ENCODE measurements at regions not wholly inside any gene's neighbourhood (a gene's known extent, or its start where the extent isn't known, plus 50 kb on each side); places are given as distances from the start of the nearest gene placed in this dataset.

DNA sequence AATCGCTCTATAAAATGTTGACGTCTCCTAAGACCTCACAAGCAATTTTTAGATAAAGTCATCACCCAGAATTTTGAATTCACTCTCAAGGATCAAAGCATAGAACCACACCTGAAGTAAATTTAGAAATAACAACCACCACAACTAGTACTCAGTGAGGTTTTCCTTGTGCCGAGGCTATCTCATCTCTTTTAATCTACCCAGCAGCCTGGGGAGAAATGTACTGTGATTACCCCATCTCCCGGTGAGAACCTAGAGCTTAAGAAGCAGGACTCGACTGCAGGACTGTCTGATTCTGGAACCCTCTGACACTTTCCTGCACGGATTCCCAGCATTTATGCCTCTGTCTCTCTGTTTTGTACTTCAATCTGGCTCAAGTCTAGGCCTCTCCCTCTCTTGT lies 180.9 kb upstream of the PLXNC1 start:
- TF ChIP-seq, protein P1, sequence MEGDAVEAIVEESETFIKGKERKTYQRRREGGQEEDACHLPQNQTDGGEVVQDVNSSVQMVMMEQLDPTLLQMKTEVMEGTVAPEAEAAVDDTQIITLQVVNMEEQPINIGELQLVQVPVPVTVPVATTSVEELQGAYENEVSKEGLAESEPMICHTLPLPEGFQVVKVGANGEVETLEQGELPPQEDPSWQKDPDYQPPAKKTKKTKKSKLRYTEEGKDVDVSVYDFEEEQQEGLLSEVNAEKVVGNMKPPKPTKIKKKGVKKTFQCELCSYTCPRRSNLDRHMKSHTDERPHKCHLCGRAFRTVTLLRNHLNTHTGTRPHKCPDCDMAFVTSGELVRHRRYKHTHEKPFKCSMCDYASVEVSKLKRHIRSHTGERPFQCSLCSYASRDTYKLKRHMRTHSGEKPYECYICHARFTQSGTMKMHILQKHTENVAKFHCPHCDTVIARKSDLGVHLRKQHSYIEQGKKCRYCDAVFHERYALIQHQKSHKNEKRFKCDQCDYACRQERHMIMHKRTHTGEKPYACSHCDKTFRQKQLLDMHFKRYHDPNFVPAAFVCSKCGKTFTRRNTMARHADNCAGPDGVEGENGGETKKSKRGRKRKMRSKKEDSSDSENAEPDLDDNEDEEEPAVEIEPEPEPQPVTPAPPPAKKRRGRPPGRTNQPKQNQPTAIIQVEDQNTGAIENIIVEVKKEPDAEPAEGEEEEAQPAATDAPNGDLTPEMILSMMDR (IDR thresholded peaks at IDR 0.05): no peak
- no peak for TF ChIP-seq POLR2A (IDR thresholded peaks at IDR 0.05)

Data from lower leg skin (tissue), 3 donors.